ENCODE measurements at regions not wholly inside any gene's neighbourhood (a gene's known extent, or its start where the extent isn't known, plus 50 kb on each side); places are given as distances from the start of the nearest gene placed in this dataset.

DNA sequence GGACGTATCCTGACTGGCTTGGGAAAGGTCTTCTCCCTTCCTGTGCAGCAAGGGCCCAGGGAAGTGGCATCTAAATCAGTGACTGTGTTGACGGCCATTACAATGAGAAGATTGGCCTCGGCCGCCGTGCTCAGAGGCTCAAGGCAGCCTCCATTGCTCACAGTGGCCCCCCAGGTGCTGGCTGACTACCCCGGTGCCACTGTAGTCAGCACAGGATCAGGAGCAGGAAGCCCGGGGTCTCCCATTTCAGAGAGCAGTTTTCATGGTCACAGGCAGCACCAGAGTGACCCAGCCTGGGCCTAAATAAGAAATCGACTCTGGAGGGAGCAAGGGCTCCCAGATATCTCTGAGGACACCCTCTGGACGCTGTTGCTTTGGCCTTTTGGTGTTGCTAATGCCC is 219.4 kb upstream of the ARL4C start:
- TF ChIP-seq, protein P1, sequence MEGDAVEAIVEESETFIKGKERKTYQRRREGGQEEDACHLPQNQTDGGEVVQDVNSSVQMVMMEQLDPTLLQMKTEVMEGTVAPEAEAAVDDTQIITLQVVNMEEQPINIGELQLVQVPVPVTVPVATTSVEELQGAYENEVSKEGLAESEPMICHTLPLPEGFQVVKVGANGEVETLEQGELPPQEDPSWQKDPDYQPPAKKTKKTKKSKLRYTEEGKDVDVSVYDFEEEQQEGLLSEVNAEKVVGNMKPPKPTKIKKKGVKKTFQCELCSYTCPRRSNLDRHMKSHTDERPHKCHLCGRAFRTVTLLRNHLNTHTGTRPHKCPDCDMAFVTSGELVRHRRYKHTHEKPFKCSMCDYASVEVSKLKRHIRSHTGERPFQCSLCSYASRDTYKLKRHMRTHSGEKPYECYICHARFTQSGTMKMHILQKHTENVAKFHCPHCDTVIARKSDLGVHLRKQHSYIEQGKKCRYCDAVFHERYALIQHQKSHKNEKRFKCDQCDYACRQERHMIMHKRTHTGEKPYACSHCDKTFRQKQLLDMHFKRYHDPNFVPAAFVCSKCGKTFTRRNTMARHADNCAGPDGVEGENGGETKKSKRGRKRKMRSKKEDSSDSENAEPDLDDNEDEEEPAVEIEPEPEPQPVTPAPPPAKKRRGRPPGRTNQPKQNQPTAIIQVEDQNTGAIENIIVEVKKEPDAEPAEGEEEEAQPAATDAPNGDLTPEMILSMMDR (IDR thresholded peaks at IDR 0.05), result no peak
- no peak for TF ChIP-seq POLR2A (IDR thresholded peaks at IDR 0.05)
